ENCODE measurements at regions not wholly inside any gene's neighbourhood (a gene's known extent, or its start where the extent isn't known, plus 50 kb on each side); places are given as distances from the start of the nearest gene placed in this dataset.

DNA sequence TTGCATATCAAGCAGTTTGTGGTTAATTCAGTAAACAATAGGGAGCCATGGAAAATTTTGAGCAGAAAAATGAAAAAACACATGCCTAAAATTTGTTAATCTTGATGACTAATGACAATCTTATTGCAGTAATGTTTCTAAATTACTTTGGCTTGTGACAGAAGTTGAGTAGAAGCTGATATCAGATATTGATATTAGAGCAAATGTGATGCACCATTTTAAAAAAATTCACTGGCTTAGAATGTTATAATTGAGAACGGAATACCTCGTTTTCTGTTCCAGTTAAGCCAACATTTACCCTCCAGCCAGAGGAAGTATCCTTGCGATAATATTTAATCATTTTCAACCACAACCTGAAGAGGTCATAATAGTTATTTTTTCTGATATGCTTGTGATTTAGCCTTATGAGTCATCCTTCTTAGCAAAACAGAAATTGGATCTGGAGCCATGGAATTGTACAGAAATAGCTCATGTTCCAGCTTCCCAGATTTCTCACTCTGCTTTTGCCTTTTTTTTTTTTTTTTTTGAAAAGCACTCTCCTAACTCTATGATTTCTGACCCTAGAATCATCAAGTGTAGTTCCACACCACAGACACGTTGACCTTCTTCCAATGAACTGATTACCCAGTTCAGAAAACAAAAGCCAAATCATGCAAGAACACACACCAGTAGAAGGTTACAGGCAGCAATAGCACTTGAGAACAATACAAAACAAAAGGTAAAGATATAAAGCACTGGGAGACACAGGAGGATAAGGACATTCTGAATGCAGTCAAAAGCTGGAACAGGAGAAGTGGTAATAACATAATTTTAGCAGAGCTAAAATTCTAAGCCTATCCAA lies 96.8 kb upstream of the PHYHIPL start:
- no peaks in the 10 kb centered on the region for H3K27me3 ChIP-seq (ENCODE audit: insufficient read depth, poor library complexity, severe bottlenecking)

DNA sequence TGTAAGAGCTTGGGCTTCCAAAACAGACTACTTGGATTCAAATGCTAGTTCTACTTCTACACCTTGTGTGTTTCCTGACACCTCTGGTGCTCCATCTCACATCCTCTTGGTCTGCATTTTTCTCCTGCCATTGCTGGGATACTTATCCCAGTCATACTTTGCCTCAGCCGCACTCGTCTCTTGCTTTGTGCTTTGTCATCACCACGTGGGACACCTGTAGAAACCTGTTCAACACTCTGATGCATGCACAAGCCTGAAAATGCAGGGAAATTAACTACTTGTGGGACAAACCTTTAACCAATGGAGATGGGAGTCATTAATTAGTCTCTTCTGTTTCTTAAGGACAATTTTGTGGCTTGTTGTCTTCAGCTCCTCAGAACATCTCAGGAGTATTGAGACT lies 94.2 kb upstream of the PHYHIPL start:
- no peaks in the 10 kb centered on the region for H3K36me3 ChIP-seq (ENCODE audit: low read depth)
- TF ChIP-seq, protein P1, sequence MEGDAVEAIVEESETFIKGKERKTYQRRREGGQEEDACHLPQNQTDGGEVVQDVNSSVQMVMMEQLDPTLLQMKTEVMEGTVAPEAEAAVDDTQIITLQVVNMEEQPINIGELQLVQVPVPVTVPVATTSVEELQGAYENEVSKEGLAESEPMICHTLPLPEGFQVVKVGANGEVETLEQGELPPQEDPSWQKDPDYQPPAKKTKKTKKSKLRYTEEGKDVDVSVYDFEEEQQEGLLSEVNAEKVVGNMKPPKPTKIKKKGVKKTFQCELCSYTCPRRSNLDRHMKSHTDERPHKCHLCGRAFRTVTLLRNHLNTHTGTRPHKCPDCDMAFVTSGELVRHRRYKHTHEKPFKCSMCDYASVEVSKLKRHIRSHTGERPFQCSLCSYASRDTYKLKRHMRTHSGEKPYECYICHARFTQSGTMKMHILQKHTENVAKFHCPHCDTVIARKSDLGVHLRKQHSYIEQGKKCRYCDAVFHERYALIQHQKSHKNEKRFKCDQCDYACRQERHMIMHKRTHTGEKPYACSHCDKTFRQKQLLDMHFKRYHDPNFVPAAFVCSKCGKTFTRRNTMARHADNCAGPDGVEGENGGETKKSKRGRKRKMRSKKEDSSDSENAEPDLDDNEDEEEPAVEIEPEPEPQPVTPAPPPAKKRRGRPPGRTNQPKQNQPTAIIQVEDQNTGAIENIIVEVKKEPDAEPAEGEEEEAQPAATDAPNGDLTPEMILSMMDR (IDR thresholded peaks at IDR 0.05; ENCODE audit: poor library complexity, severe bottlenecking) = no peak
- no peaks in the 10 kb centered on the region for H3K9me3 ChIP-seq (ENCODE audit: severe bottlenecking)
- H3K4me1 ChIP-seq (ENCODE audit: insufficient read depth, poor library complexity, severe bottlenecking) = peaks cover 10% of the 10 kb centered on the region
- no peaks in the 10 kb centered on the region for H3K27me3 ChIP-seq (ENCODE audit: insufficient read depth, poor library complexity, severe bottlenecking)
- DNase-seq (ENCODE audit: low spot score) (peak; percentile 20), ATAC-seq (ENCODE audit: low read depth) (peak; percentile 48; the same call in 1 of the 3 replicates)
- no peak overlapping the region for H3K27ac ChIP-seq (ENCODE audit: poor library complexity, severe bottlenecking)
- H3K4me3 ChIP-seq (ENCODE audit: severe bottlenecking) = no peak overlapping the region

More for the DNA sequence above, 96.8 kb upstream of the PHYHIPL start:
- no peaks in the 10 kb centered on the region for H3K9me3 ChIP-seq (ENCODE audit: severe bottlenecking)
- no peaks in the 10 kb centered on the region for H3K36me3 ChIP-seq (ENCODE audit: low read depth)
- no peak overlapping the region for H3K4me3 ChIP-seq (ENCODE audit: severe bottlenecking)
- H3K4me1 ChIP-seq (ENCODE audit: insufficient read depth, poor library complexity, severe bottlenecking) = peaks cover 10% of the 10 kb centered on the region
- H3K27ac ChIP-seq (ENCODE audit: poor library complexity, severe bottlenecking) = no peak overlapping the region
- peak; percentile 72 for ATAC-seq (ENCODE audit: low read depth)
- TF ChIP-seq, protein P1 (IDR thresholded peaks at IDR 0.05; ENCODE audit: poor library complexity, severe bottlenecking) = peak; percentile 40
- no peak for DNase-seq (ENCODE audit: low spot score)

DNA sequence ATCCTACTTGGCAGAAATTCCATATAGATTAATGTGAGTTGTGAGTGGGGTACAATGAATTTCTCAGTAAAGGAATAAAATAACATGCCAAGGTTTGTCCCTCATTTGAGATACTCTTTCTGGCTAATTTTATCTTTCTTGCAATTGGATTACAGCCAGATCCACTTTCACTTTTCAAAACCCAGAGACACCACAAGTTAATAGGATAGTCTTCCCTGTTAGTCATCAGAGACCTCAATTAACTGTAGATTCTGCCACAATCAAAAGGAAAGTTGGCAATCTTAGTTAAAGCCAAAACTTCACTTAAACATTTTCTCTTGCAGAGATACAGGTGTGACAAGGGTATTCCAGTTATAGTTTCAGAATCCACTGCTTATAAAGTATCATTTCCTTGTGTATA lies 91.4 kb upstream of the PHYHIPL start:
- H3K9me3 ChIP-seq (ENCODE audit: severe bottlenecking) = no peaks in the 10 kb centered on the region
- no peak overlapping the region for H3K27ac ChIP-seq (ENCODE audit: poor library complexity, severe bottlenecking)
- H3K36me3 ChIP-seq (ENCODE audit: low read depth) = no peaks in the 10 kb centered on the region
- ATAC-seq (ENCODE audit: low read depth) (no peak), DNase-seq (ENCODE audit: low spot score) (no peak)
- H3K4me3 ChIP-seq (ENCODE audit: severe bottlenecking) = no peak overlapping the region
- peaks cover under 1% of the 10 kb centered on the region for H3K4me1 ChIP-seq (ENCODE audit: insufficient read depth, poor library complexity, severe bottlenecking)
- TF ChIP-seq, protein P1 (IDR thresholded peaks at IDR 0.05; ENCODE audit: poor library complexity, severe bottlenecking) = no peak
- no peaks in the 10 kb centered on the region for H3K27me3 ChIP-seq (ENCODE audit: insufficient read depth, poor library complexity, severe bottlenecking)

DNA sequence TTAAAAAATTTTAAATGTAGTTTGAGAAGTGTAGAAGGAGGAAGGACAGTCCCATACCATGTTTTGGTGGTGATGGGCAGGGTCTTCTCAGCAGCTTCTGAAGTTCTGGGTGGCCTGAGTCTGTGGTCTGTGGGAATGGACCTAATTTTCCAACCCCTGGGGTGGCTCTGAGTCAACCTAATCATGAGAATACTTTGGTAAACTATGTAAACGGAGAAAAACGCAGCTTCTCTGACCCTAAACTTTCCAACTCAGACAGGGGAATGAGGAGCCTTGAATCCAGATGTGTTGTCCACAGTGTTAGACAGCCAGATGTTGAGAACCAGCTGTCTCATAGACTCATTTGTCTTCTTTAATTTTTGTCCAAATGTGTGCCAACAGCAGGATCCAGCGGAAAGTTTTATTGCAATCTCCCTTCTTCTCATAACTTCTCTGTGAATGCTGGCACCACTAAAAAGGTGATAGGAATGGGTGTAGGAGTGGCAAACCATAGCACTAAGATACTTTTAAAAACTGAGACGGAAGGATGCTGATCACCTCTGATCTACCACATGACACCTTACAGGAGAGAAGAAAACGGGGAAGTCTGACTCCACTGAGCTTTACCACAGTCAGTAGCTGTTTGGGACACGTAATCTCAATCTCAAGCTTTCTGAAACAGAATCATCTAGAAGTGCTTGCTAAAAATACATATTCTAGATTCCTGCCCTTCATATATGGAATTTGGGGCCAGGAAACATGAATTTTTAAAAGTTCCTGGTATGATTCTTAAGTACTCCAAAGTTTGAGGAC lies 90.5 kb upstream of the PHYHIPL start:
- DNase-seq (ENCODE audit: low spot score) (no peak), ATAC-seq (ENCODE audit: low read depth) (no peak)
- TF ChIP-seq, protein P1 (IDR thresholded peaks at IDR 0.05; ENCODE audit: poor library complexity, severe bottlenecking) = no peak
- H3K4me1 ChIP-seq (ENCODE audit: insufficient read depth, poor library complexity, severe bottlenecking) = no peaks in the 10 kb centered on the region
- H3K4me3 ChIP-seq (ENCODE audit: severe bottlenecking) = no peak overlapping the region
- H3K27me3 ChIP-seq (ENCODE audit: insufficient read depth, poor library complexity, severe bottlenecking) = no peaks in the 10 kb centered on the region
- no peaks in the 10 kb centered on the region for H3K9me3 ChIP-seq (ENCODE audit: severe bottlenecking)
- no peak overlapping the region for H3K27ac ChIP-seq (ENCODE audit: poor library complexity, severe bottlenecking)
- no peaks in the 10 kb centered on the region for H3K36me3 ChIP-seq (ENCODE audit: low read depth)
